Stimulated activated CD4-positive, alpha-beta T cell treated with anti-CD3 and anti-CD28 coated beads, Interleukin-4, amount 100 ng/mL, for 1 hour (primary cell): ENCODE measurements at regions not wholly inside any gene's neighbourhood (a gene's known extent, or its start where the extent isn't known, plus 50 kb on each side); places are given as distances from the start of the nearest gene placed in this dataset.
"Not testable (repeated sequence)": the region's sequence is repeated elsewhere in the genome, so short reads cannot be mapped to it uniquely, and the experiment has no call there.

Experiments used
- DNase-seq: peaks from one replicate; pipeline ENCODE4 v3.0.0-alpha.2; 2020

- DNase-seq = no peak
Observed at GRCh38 chr10:35797187-35797586, 155.1 kb upstream of the FZD8 start.

- no peak for DNase-seq
Observed at GRCh38 chr10:35795131-35795824, 153.2 kb upstream of the FZD8 start.

GRCh38 chr10:35794703-35795102 lies 152.6 kb upstream of the FZD8 start:
- no peak for DNase-seq

GRCh38 chr10:35792291-35792690 lies 150.2 kb upstream of the FZD8 start:
- DNase-seq = no peak

GRCh38 chr10:35789996-35790395 lies 147.9 kb upstream of the FZD8 start:
- no peak for DNase-seq

GRCh38 chr10:35784751-35785150 lies 142.7 kb upstream of the FZD8 start:
- no peak for DNase-seq

- no peak for DNase-seq
Observed at GRCh38 chr10:35783305-35783838, 141.3 kb upstream of the FZD8 start.

- no peak for DNase-seq
Observed at GRCh38 chr10:35781643-35782035, 139.5 kb upstream of the FZD8 start.

GRCh38 chr10:35780970-35781642 lies 139.0 kb upstream of the FZD8 start:
- DNase-seq = no peak

- no peak for DNase-seq
Observed at GRCh38 chr10:35778306-35778705, 136.2 kb upstream of the FZD8 start.

- not testable (repeated sequence) for DNase-seq
Observed at GRCh38 chr10:35776557-35776956, 134.5 kb upstream of the FZD8 start.

- no peak for DNase-seq
Observed at GRCh38 chr10:35774109-35774508, 132.0 kb upstream of the FZD8 start.

- DNase-seq = no peak
Observed at GRCh38 chr10:35770817-35771355, 128.8 kb upstream of the FZD8 start.

- no peak for DNase-seq
Observed at GRCh38 chr10:35769795-35770194, 127.7 kb upstream of the FZD8 start.

GRCh38 chr10:35768731-35769130 lies 126.6 kb upstream of the FZD8 start:
- DNase-seq = no peak

- no peak for DNase-seq
Observed at GRCh38 chr10:35768011-35768410, 125.9 kb upstream of the FZD8 start.

- DNase-seq = no peak
Observed at GRCh38 chr10:35765996-35766395, 123.9 kb upstream of the FZD8 start.

- DNase-seq = no peak
Observed at GRCh38 chr10:35765066-35765527, 123.0 kb upstream of the FZD8 start.

GRCh38 chr10:35762311-35763030 lies 120.4 kb upstream of the FZD8 start:
- no peak for DNase-seq

GRCh38 chr10:35758076-35758475 lies 116.0 kb upstream of the FZD8 start:
- no peak for DNase-seq

GRCh38 chr10:35754519-35754918 lies 112.4 kb upstream of the FZD8 start:
- no peak for DNase-seq

- no peak for DNase-seq
Observed at GRCh38 chr10:35752469-35753461, 110.7 kb upstream of the FZD8 start.
